Fibroblast of skin of left biceps (primary cell): ENCODE measurements at regions not wholly inside any gene's neighbourhood (a gene's known extent, or its start where the extent isn't known, plus 50 kb on each side); places are given as distances from the start of the nearest gene placed in this dataset.
A peak's percentile ranks its signal among the peaks of the same experiment; 100 is the strongest.

Experiments used
- DNase-seq, 2 experiments: peaks; one replicate each; pipeline ENCODE4 v3.0.0-alpha.2; 2013; ENCODE audit warnings: low read depth in 2 of 2

DNA sequence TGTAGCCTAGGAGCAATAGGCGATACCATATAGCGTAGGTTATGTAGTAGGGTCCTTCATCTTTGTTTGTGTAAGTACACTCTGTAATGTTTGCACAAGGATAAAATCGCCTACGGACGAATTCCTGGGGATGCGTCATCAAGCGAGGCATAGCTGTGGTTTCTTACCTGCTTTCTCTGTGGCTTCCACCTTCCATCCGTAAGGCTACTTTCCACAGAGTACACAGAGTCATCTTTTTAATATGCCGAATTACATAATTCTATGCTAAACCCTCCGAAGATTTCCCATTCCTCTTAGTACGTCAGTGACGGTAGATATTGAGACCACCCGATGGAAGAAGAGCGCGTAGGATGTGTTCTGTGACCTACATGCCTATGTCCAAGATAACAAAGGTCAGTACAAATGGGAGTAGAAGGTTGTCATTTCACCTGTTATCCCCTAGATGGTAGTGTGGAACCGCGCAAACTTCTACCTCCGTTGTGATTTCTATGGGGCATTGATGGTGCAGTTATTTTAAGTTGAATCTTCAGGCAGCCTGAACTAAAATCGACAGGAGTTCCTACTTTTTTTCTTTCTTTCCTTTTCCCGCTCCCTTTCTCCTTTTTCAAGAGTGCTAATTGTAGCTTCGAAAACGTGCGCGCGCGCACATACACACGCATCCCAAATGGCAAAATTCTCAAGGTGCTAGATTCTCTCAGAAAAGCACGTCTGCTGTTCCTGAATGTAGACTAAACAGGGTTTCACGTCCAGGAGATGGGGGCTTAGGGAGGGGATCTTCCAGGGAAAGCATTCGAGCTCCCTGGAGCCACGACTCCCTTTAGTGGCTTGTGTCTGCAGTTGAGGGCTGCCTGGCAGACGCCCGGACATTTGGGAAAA is 111.7 kb upstream of the MBL2 start:
- DNase-seq = peak in 1 of 2 experiments; percentile 25

DNA sequence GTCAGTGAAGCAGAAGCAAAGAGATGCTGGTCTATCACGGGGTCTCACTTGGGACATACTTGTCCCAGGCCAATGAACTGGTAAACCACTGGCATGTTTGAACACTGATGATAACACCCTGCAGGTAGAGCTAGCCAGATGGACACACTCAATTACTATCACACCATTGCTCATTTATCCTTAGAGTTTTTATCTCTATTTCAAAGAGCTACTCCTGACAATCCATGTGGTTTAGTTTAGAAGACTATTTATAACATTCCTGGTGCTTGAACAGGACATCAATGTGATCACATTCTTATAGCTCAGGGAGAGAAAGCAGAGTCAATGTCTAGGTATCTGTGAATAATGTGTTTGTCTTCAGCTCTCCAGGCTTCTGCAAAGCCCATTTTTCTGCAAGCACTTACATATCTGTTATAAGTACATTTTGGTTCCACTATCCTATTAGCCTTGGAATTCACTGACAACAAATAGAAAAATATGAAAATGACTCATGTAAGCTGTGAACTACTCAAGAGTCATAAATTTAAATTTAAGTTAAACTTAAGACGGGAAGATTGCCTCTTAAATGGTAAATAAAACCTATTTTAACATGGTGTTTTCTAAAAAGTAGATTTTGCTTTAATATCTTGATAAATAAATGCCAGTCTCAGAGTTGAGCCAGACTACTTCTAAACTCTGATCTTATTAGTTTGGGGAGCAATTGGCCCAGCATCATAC is 106.7 kb upstream of the MBL2 start:
- DNase-seq = peak; percentile 55 to 65

DNA sequence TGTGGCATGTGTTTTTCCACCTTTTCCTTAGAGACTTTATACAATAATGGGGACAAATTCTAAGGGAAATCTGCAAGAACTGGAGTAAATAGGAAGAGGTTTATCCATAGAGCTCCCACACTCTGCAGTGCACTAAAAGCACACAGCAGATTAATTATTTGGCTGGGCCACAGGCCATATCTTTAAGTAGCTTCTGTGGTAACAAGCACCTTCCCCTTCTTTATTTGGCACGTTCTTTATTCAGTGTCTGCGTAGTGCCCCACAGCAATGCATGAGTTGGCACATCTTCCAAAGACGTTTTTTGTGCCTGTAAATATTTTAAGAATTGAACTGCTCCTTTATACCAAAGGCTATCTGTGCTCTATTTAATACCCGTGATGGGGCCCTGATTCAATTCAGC is 104.9 kb upstream of the MBL2 start:
- no peak for DNase-seq

DNA sequence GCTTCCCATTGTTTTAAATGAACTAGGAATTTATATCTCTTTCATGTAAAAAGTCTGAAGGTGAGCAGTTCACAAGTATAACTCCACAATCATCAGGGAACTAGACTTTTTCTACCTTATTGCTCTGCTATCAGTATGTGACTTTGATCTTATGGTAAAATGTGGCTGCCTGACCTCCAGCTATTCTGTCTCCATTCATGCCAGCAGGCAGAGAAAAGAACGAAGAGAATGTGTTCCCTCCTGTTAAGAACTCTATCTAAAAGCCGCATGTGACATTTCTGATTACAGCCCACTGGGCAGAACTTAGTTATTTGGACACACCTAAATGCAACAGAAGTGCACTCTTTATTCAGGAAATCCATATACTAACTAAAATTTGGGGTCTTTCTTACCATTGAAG is 102.8 kb upstream of the MBL2 start:
- no peak for DNase-seq

DNA sequence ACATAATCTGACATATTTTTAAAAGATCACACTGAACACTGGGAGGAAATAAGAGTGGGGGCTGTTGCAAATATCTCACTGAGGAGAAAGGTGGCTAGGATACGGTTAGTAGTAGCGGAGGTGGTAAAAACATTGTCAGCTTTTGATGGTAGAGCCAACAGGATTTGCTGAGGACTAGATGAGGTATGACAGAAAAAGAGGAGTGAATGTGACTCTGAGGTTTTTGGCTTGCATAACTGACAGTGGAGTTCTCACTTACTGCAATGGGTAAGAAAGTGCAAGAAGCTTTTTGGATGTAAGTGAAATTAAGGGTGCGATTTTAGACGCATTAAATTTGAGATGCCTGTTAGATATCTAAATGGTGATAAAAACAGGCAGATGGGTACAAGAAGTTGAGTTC is 102.0 kb upstream of the MBL2 start:
- DNase-seq = no peak

DNA sequence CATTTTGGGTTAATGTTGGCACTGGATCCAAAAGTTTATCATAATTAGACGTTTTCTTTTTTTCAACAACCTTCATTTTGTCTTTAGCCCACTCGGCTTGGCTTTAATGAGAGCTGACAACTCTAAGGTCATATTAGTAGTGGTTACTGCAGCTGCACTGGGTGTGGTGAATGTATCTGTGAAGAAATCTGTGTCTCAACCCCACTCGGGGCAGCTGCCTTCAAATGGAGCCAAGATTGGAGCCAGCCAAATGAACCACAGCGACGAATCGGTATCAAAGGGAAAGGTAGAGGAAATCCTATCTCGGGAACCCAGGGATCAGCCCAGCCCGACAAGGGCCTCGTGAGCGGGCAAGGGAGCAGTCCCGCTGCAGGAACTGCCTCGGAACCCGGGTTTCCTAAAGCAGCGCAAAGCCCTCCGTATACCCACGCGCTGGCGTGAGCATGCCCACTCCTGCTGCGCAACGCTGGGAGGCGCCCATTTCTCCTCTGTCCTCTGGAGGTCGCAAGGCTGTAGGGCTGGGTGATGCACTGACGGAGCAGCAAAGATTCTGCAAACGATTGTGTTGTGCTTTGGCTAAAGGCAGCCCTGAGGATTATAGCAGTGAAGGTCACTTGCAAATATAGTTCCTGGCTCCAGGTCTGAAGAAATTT is 98.7 kb upstream of the MBL2 start:
- DNase-seq = no peak

DNA sequence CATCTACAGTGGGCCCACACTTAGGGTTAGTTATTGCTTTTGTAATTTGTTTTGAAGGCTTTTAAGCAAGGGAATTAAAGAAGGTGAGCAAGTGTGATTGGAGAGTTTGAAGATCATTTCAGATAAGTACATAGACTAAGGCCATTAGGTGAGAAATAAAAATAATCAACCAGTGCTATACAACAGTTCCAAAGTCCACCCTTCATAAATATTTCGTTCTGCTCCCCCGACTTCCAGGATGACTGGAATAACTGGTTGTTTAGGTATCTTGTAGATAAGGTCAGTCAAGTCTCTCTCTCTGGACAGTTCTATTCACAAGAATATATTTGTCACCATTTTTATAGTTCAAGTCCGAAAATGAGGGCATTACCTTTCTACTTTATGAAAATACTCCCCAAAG is 98.0 kb upstream of the MBL2 start:
- no peak for DNase-seq

DNA sequence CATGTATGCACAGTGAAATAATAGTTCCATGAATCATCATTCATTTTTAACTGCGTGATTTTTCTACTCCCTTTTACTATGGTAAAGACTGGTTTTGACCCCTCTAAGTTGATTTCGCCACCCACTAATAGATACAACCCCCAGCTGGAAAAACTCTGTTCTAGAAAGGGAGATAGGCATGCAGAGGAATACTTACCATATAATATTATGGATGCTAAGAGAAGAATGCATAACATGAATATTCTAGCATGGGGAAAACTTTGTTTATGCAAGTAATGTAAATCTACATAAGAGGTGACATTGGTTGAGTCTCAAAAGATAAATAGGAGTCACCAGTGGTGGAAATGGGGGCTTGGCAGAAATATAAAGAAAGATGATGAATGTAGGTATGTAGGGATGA is 97.3 kb upstream of the MBL2 start:
- no peak for DNase-seq

DNA sequence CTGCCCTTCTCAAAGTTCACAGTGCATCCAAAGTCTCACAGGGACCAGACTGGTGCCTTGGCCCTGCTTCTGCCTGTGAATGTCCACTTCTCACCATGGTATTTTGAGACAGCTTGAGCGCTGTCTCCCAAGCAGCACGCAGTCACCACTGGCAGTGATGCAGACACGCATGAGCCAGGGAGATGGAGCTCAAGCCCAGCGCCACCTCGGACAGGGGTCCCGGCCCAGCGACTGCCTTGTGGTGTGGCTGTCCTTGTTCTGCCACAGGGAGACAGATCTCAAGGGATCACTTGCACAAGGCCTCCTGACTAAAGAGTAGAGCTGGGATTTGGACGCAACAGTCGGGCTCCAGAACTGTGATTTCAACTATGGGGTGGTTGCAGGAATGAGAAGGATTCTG is 92.6 kb upstream of the MBL2 start:
- DNase-seq = no peak

DNA sequence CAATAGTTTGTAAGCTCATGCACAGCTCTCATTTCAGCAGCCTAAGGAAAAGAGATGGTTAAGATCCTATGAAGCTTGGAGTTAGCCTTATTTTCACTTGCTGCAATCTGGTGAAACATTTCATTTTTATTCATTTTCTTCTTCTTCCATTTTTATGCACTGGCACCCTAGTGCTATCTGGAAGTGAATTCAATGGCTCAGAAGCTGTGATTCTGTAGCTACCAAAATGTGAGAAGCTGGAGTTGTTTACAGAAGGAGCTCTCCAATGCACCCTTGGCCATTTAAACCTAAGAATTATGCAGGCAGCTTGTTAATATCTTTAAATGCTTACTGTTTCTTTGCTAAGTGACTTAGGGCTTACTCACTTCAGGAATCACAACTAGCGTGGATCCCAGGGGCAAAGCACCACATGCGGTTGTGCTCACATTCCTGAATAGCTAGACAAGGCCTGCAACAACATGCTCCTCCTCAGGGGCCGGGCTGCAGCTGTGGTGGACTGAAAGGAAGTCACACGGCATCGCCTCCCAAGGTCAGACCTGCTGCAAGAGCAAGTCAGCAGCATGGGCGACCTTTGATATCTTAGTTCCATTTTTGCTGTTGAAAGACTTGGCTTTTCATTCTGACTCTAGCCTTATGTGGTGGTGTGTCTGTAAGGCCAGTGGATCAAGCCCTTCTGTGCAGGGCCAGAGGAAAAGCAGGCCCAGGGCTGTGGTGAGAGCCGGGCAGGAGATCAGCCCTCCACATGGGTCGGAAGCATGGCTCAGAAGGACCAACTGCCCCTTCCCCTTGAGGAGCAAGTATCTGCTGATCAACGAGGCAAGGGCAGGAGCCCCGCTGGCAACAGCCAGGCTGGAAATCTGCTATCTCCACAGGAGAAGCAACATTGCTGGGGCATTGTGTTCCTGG is 91.9 kb upstream of the MBL2 start:
- DNase-seq = peak; percentile 82

DNA sequence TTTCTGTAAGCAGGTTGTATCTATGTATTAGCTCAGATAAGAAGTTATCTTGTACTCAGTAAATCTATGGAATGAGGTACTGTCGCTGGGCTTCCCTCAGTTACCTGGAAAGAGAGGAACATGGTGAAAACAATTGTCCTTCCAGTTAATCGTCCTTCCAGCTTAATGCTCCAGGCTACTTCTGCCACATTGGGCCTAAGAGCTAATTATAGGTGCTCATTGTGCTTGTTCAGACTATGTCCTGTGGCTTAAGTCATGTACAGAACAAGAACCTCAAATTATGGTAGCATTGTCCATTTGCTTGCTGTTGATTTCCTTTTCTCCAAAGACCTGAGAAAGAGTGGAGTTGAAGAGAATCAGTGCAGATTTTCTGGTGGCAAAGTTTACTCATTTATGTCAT is 86.1 kb upstream of the MBL2 start:
- no peak for DNase-seq

DNA sequence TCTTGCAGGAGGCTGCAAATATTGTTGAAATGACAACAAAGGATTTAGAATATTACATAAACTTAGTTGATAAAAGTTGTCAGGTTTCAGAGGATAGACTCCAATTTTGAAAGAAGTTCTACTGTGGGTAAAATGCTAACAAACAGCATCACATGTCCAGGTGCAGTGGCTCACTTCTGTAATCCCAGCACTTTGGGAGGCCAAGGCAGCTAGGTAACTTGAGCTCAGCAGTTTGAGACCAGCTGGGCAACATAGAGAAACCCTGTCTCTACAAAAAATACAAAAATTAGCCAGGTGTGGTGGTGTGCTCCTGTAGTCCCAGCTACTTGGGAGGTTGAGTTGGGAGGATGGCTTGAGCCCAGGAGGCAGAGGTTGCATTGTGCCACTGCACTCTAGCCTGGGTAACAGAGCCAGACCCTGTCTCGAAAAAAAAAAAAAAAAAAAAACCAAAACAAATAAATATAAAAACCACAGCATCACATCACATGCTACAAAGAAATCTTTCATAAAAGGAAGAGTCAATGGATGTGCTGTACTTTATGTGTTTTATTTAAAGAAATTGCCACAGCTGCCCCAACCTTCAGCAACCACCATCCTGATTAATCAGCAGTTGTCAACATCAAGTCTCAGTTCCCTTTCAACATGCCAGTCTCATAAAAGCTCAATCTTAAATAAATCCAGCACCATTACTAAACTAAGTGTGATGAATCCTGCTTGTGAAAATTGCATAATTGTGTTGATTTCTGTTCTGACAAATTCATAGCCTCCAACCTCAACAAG is 83.2 kb upstream of the MBL2 start:
- no peak for DNase-seq

DNA sequence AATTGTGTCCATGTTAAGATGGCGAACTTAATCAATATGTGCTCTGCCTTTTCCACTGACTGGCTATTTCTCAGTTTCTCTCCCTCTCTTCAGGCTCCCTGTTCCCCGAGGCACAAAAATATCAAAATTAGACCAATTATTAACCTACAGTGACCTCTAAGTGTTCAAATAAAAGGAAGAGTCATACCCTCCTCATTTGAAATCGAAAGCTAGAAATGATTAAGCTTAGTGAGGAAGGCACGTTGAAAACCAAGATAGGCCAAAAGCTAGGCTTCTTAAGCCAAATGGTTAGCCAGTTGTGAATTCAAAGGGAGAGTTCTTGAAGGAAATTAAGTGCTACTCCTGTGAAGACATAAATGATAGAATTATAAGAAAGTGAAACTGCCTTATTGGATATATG is 81.1 kb upstream of the MBL2 start:
- no peak for DNase-seq

DNA sequence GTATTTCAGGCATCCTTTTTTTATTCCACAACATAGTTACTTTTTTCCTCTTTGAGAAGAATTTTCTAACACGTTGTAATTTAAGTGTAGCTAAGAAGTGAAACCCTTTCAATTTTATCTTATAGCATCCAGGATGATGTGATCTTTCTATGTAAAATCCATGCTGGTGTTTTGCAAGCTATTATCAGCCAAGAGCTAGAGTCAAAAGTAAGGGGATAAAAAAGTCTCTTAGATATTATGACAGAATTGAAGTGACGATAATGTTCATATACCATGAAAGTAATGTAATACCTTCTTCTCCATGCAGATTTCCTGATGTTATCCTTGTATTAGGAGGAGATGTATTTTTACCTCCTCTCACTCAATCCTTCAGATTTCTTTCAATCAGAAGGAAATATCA is 64.2 kb upstream of the MBL2 start:
- DNase-seq = no peak
